HG03354 (cell line): ENCODE measurements at regions not wholly inside any gene's neighbourhood (a gene's known extent, or its start where the extent isn't known, plus 50 kb on each side); places are given as distances from the start of the nearest gene placed in this dataset.
"Not testable (repeated sequence)": the region's sequence is repeated elsewhere in the genome, so short reads cannot be mapped to it uniquely, and the experiment has no call there.

Experiments used
- ATAC-seq: cut with Tn5 transposase; IDR thresholded peaks from one replicate; pipeline ENCODE4 v1.9.1; 2021; ENCODE audit warnings: mild to moderate bottlenecking; ENCODE audit not compliant: unreplicated experiment, poor library complexity, severe bottlenecking

GRCh38 chr1:224525411-224526040, 90.6 kb upstream of the CNIH3 start:
- no peak for ATAC-seq

DNA sequence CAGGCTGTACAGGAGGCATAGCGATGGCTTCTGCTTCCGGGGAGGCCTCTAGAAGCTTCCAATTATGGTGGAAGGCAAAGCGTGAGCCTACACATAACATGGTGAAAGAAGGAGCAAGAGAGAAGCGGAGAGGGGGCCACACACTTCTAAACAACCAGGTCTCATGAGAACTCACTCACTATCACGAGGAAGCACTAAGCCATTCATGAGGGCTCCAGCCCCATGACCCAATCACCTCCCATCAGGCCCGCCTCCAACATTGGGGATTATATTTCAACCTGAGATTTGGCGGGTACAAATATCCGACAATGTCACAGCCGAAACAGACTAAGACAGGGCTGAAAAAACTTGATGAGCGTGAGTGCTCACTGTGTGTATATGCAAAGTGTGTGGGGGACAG, 89.3 kb upstream of the CNIH3 start:
- ATAC-seq: no peak

GRCh38 chr1:224528900-224529299, 87.2 kb upstream of the CNIH3 start:
- no peak for ATAC-seq

GRCh38 chr1:224529844-224530243, 86.3 kb upstream of the CNIH3 start:
- no peak for ATAC-seq

GRCh38 chr1:224533517-224533916, 82.6 kb upstream of the CNIH3 start:
- ATAC-seq: no peak

DNA sequence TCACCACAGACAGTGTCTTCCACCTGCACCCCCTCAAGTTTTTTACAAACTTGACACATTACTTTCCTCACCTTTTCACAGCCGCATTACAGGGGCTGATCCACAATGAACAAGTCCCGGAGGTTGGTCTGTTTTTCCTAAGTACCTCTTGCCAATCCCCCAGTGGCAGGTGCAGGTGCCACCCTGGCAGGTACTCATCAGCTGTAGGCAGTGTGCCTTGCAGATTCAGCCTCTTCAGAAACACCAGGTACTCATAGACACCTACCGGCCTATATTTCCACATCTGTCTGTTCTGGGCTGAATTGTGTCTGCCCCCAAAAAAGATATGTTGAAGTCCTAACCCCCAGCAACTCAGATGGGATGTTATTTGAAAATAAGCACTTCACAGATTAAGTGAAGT, 81.4 kb upstream of the CNIH3 start:
- no peak for ATAC-seq

- no peak for ATAC-seq
Measured at GRCh38 chr1:224535641-224536040, 80.5 kb upstream of the CNIH3 start.

GRCh38 chr1:224539971-224540370, 76.1 kb upstream of the CNIH3 start:
- no peak for ATAC-seq

DNA sequence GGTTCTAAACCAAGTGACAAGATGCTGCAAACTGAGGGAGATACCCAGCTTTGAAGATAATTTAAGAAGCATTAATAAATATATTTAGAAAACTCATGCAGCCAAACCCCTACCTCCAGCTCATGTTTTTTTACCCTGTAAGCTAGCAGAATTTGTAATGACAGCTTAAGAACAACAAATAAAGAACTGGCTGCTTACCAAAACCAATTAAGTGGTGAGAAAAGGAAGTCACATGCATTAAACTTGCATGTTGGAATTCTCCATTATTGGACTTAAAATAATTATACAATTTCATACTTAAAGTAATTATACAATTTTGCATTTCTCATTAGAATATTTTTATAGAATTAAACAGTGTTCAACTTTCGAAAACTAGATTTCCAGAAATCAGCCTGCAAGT, 75.6 kb upstream of the CNIH3 start:
- no peak for ATAC-seq

DNA sequence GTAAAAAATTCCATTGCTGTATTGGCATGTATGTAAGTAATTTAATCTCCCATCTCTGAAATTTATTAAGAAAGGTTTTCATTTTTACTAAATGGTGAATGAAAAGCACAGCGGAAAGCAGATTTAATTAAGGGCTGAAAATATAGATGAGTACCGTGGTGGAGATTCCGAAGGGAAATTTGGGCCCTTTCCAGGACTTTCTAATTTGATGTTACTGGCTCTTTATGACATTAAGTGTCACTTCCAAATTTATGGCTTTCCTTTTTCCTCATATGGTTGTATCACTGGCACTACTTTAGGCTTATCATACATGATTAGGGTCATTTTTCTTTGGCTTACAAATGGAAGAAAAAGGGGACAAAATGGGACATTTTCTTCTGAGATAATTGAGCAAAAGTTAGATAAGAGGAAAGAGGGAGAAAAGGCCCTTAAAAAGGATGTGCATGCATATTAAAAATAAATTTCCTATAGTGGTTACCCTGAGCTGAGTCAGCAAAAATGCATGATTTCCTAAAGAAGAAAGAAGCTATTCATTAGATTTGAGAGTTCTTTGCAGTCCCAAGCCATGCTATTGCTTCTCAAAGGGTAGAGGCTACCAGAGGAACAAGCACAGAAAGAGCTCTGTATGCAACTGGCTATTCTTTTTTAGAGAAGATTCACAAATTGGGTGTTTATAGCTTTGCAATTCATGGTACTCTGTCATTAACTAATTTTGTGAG, 74.9 kb upstream of the CNIH3 start:
- no peak for ATAC-seq

- no peak for ATAC-seq
Measured at GRCh38 chr1:224541901-224542630, 74.1 kb upstream of the CNIH3 start.

GRCh38 chr1:224542783-224543440, 73.2 kb upstream of the CNIH3 start:
- no peak for ATAC-seq

- ATAC-seq: no peak
Measured at GRCh38 chr1:224543453-224543852, 72.7 kb upstream of the CNIH3 start.

- no peak for ATAC-seq
Measured at GRCh38 chr1:224544346-224545110, 71.6 kb upstream of the CNIH3 start.

DNA sequence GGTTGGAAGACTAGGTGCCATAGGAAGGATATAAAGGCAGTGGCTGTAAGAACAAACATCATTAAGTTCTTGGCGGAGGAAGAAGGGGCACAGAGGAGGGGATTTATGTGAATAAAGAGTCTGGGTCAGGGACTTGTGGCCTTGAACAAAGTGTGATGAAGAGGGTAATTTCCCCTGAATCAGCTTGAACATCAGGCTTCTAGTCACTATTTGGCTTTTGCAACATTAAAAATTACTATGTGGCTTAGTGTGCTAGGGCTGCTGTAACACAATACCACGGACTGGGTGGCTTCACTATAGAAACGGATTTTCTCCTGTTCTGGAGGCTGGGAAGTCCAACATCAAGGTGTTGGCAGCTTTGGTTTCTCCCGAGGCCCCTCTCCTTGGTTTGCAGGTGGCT, 70.5 kb upstream of the CNIH3 start:
- no peak for ATAC-seq

GRCh38 chr1:224548676-224549075, 67.4 kb upstream of the CNIH3 start:
- ATAC-seq: no peak

GRCh38 chr1:224551189-224551588, 64.9 kb upstream of the CNIH3 start:
- ATAC-seq: not testable (repeated sequence)

- no peak for ATAC-seq
Measured at GRCh38 chr1:224554056-224554455, 62.1 kb upstream of the CNIH3 start.

DNA sequence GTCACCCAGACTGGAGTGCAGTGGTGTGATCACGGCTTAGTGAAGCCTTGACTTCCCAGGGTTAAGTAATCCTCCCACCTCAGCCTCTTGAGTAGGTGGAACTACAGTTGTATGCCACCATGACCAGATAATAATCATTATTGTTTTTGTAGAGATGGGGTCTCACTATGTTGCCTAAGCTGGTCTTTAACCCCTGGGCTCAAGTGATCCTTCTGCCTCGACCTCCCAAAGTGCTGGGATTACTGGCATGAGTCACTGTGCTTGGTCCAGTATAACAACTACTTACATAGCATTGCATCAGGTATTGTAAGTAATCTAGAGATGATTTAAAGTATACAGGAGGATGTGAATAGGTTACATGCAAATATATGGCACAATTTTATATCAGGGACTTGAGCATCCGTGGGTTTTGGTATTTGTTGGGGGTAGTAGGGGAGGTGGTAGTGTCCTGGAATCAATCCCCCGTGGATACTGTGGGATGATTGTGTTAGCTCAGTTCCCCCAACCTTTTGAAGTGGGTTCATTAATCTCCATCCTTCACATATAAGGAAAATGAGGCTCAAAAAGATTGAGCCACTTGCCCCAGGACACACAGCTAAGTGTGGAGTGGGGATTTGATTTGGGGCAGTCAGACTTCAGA, 61.4 kb upstream of the CNIH3 start:
- no peak for ATAC-seq
